HG03066 (cell line): ENCODE measurements at regions not wholly inside any gene's neighbourhood (a gene's known extent, or its start where the extent isn't known, plus 50 kb on each side); places are given as distances from the start of the nearest gene placed in this dataset.
"Not testable (repeated sequence)": the region's sequence is repeated elsewhere in the genome, so short reads cannot be mapped to it uniquely, and the experiment has no call there.

Source experiments
- ATAC-seq: cut with Tn5 transposase; IDR thresholded peaks from one replicate; pipeline ENCODE4 v1.9.1; 2021; ENCODE audit warnings: low read depth; ENCODE audit not compliant: unreplicated experiment

DNA sequence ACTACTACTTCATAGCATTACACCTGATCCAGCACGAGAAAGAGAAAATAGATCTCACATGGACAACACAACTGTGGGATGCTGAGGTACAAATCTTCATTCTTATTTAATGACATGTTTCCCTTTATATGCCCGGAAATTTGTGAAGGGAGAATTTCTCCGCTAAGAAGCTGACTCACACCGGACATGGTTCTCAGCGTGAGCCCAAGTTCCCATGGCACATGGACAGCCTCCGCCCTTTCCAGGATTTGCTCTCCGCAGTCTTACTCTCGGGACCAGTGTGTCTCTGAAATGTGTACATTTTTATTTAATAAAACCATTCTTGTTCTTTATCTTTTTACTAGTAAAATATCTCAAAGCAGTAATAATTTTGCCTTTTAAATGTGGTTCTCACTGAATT lies 1154.8 kb downstream of the TMEM121 start:
- ATAC-seq = no peak

DNA sequence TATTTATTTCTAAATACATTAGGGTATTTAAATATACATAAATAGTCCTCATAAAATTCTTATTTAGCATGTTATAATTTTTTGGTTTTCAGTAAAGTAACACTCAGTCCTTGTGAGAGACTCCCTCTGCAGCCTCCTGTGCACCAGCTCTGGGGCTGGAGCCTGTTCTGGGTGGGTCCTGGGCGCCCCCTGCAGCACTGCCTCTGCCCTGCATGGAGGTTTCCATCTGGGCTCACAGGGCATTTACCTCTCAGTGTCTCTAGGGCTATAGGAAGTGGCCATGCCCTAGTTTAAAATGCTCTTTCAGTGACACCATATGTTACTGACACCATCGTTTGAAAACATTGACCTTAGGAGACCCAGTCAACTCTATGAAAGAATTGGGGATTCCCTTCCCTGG lies 1155.2 kb downstream of the TMEM121 start:
- ATAC-seq = no peak

DNA sequence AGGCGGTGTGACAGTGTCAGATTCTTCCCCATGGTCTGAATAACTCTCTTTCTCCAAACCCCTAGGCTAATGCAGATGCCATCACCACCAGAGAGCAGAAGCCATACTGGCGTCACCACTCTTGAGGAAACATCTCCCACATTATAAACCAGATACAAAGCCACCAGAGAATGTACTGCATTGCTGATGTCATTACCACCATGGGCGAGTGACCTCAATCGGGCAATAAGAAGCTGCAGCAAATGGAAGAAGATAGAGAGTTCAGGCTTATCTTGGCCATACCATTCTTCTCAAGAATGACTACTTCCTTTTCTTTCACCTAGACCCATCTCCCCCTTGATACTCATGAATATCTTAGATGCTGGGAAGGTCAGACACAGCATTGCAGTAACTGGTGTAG lies 1157.2 kb downstream of the TMEM121 start:
- ATAC-seq = no peak

- no peak for ATAC-seq
These were observed 1160.2 kb downstream of the TMEM121 start for GRCh38 chr14:106686533-106686932.

DNA sequence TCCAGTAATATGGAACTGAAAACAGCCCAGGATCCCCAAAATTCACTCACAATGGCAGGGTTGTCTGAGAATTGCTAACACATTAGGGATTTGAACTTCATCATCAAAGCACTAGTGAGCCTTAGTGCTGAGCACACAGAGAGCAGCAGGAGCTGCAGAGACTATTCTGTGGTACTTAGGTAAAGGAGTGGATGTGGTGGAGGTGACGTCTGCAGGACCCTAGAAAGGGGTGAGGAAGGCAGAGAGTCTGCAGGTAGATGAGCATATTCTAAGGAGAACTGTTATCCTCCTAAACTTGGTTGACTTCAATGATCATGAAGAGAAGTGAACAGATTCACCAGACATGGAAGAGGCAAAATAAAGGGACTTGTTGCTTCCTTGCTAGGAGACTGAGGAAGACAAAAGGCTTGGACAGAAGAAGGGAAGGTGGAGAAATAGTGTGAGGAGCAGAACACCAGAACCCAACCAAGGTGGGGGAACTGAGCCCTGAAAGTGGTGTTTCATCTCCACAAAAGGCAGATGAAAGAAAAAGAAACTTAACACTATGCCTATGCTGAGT lies 1164.0 kb downstream of the TMEM121 start:
- no peak for ATAC-seq

GRCh38 chr14:106691601-106692291 lies 1165.4 kb downstream of the TMEM121 start:
- peak; percentile 57 for ATAC-seq

DNA sequence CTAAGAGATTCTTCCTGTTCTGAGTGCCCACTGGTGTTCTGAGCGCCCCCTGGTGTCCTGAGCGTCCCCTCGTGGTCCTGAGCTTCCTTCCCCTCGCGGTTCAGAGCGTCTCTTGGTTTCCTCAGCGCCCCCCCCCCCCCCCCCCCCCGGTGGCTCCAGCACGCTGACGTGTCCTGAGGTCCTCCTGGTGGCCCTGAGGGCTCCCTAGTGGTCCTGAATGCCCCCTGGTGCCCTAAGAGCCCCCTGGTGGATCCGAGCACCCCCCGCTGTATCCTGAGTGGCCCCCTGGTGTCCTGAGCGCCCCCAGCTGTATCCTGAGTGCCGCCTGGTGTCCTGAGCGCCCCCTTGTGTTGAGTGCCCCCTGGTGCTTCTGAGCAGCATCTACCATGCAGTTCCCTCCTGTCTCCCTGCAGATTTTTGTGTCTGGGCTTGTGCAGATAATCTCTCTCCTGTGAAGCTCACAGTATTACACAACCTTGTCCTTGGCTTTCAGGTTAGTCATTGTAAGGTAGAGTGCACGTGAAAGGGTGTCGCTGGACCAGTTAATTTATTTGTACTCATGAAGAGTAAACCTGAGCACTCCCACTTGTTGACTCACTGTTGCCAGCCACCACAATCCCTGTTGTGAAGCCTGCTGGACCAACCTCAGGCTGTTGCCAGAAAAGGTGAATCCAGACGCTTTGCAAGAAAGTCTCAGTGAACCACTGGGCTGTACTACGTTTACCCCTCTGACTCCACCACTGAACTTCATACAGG lies 1168.4 kb downstream of the TMEM121 start:
- ATAC-seq = peak; percentile 45

GRCh38 chr14:106698620-106699267 lies 1172.4 kb downstream of the TMEM121 start:
- not testable (repeated sequence) for ATAC-seq

DNA sequence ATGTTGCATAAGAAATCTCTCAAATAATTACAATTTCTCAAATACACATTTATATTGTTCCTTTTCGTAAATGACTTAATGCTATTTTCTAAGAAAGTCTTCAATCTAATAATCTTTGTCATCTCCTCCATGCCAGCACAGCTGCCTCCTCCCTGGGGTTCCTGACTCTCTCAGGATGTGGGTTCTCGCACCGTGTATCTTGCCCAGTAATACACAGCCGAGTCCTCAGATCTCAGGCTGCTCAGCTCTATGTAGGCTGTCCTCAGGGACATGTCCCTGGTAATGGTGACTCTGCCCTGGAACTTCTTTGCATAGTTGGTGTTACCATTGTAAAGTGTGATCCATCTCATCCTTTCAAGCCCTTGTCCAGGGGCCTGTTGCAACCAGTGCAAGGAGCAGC lies 1177.3 kb downstream of the TMEM121 start:
- not testable (repeated sequence) for ATAC-seq

GRCh38 chr14:106706488-106706887 lies 1180.1 kb downstream of the TMEM121 start:
- ATAC-seq = not testable (repeated sequence)

- ATAC-seq = not testable (repeated sequence)
These were observed 1183.8 kb downstream of the TMEM121 start for GRCh38 chr14:106710187-106710586.

- ATAC-seq = not testable (repeated sequence)
These were observed 1186.1 kb downstream of the TMEM121 start for GRCh38 chr14:106712513-106712912.

GRCh38 chr14:106714446-106715428 lies 1188.4 kb downstream of the TMEM121 start:
- peak; percentile 70 for ATAC-seq

DNA sequence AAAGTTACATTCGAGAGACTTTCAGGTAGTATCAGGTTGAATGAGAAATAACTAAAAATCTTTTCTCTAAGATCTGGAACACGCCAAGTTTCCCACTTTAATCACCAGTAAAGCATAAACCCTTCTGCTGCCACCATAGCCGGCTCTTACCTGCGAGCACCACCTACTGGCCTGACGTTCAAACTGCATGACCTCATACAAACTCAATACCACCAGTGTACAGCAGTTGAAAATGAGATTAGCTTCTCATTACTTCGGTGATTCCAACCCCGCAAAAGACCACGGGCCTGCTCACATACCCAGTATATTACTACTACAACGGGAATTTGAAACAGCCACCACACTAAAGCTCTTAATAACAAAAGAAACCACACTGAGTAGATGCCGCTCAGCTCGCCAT lies 1191.2 kb downstream of the TMEM121 start:
- not testable (repeated sequence) for ATAC-seq

GRCh38 chr14:106719880-106720279 lies 1193.5 kb downstream of the TMEM121 start:
- ATAC-seq = not testable (repeated sequence)

GRCh38 chr14:106721926-106722325 lies 1195.5 kb downstream of the TMEM121 start:
- ATAC-seq = not testable (repeated sequence)

- not testable (repeated sequence) for ATAC-seq
These were observed 1196.7 kb downstream of the TMEM121 start for GRCh38 chr14:106722813-106723687.

DNA sequence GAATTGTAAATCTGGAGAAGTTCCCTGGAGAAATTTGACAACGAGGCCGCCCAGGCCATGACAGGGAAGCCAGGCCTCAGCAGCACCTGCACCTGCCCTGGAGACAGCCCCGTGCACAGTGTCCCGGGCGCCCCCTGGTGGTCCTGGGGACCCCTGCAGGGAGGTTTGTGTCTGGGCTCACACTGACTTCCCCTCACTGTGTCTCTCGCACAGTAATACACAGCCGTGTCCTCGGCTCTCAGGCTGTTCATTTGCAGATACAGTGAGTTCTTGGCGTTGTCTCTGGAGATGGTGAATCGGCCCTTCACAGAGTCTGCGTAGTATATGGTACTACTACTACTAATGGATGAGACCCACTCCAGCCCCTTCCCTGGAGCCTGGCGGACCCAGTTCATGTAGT lies 1201.6 kb downstream of the TMEM121 start:
- ATAC-seq = not testable (repeated sequence)

GRCh38 chr14:106728611-106729010 lies 1202.2 kb downstream of the TMEM121 start:
- no peak for ATAC-seq
